SK-N-SH (cell line): ENCODE measurements at regions not wholly inside any gene's neighbourhood (a gene's known extent, or its start where the extent isn't known, plus 50 kb on each side); places are given as distances from the start of the nearest gene placed in this dataset.

Experiments
- CTCF ChIA-PET: fragments of 300-600, 350-600 bp; formaldehyde crosslinking; extraction: SDS; loops from one replicate; lab custom pipeline; 2021; lab: Yijun Ruan, JAX
- POLR2A ChIA-PET: fragments of 350-600 bp; sonication (Branson Sonifier 250); formaldehyde crosslinking; extraction: SDS; loops from one replicate; lab custom pipeline; 2020; ENCODE audit warnings: antibody characterized with exemption, inconsistent platforms; lab: Yijun Ruan, JAX
- DNase-seq: peaks from one replicate; pipeline ENCODE4 v3.0.0; 2012
- H2AFZ ChIP-seq: fragments of 200-600 bp; sonication (generic); 2 replicates; pipeline ENCODE4 v1.8.1; 2016; ENCODE audit warnings: antibody characterized with exemption, mild to moderate bottlenecking, low read depth
- H3F3A ChIP-seq: fragments of 200-600 bp; sonication (generic); replicated peaks from 2 replicates; pipeline ENCODE3; 2016; ENCODE audit warnings: antibody characterized with exemption, mild to moderate bottlenecking; ENCODE audit not compliant: insufficient read depth
- H3K27ac ChIP-seq, 2 experiments: fragments of 200-500 bp in 1 of 2; fragments of 200-600 bp in 1 of 2; sonication (Bioruptor generic) in 1 of 2; sonication (generic), shearing (Covaris generic) in 1 of 2; 2 replicates each; pipeline versions ENCODE4 v1.5.1 to v1.6.1; 2014 to 2016; ENCODE audit warnings: low read depth in 2 of 2, inconsistent platforms in 1 of 2, low read length in 1 of 2, mild to moderate bottlenecking in 1 of 2, mixed read lengths in 1 of 2
- H3K27me3 ChIP-seq: fragments of 200-600 bp; sonication (generic), shearing (Covaris generic); 2 replicates; pipeline ENCODE4 v1.6.1; 2016; ENCODE audit warnings: mixed run types; ENCODE audit not compliant: insufficient read depth
- H3K36me3 ChIP-seq, 2 experiments: fragments of 200-500 bp in 1 of 2; fragments of 200-600 bp in 1 of 2; sonication (Bioruptor generic) in 1 of 2; sonication (generic) in 1 of 2; replicated peaks in 1 of 2; 2 replicates each; pipeline versions ENCODE3 to v1.5.1; 2014 to 2016; ENCODE audit warnings: low read length in 1 of 2, mild to moderate bottlenecking in 1 of 2; ENCODE audit not compliant: insufficient read depth in 2 of 2, control insufficient read depth in 1 of 2
- H3K4me1 ChIP-seq, 2 experiments: fragments of 200-500 bp in 1 of 2; fragments of 200-600 bp in 1 of 2; sonication (Bioruptor generic) in 1 of 2; sonication (generic), shearing (Covaris generic) in 1 of 2; 2 replicates each; pipeline versions ENCODE4 v1.5.1 to v1.6.1; 2014 to 2016; ENCODE audit warnings: low read depth in 1 of 2, low read length in 1 of 2, mixed run types in 1 of 2; ENCODE audit not compliant: insufficient read depth in 2 of 2, control insufficient read depth in 1 of 2
- H3K4me2 ChIP-seq: fragments of 200-600 bp; sonication (generic), shearing (Covaris generic); 2 replicates; pipeline ENCODE4 v1.6.1; 2017; ENCODE audit warnings: mixed run types
- H3K4me3 ChIP-seq, 2 experiments: fragments of 200-500 bp in 1 of 2; fragments of 200-600 bp in 1 of 2; sonication (Bioruptor generic) in 1 of 2; sonication (generic), shearing (Covaris generic) in 1 of 2; 2 replicates each; pipeline versions ENCODE4 v1.5.1 to v1.8.1; 2014 to 2016; ENCODE audit warnings: low read depth in 2 of 2, inconsistent platforms in 1 of 2, low read length in 1 of 2, mild to moderate bottlenecking in 1 of 2, mixed read lengths in 1 of 2, moderate library complexity in 1 of 2
- H3K79me2 ChIP-seq: fragments of 200-600 bp; sonication (generic); 2 replicates; pipeline ENCODE4 v1.8.1; 2017; ENCODE audit warnings: mild to moderate bottlenecking; ENCODE audit not compliant: insufficient read depth
- H3K9ac ChIP-seq: fragments of 200-600 bp; sonication (generic); 2 replicates; pipeline ENCODE4 v1.6.1; 2017; ENCODE audit warnings: mixed run types
- H3K9me2 ChIP-seq: fragments of 200-600 bp; sonication (generic); 2 replicates; pipeline ENCODE4 v1.6.1; 2017; ENCODE audit warnings: mixed run types
- H3K9me3 ChIP-seq: fragments of 200-600 bp; sonication (generic); 2 replicates; pipeline ENCODE4 v1.6.1; 2017; ENCODE audit warnings: mixed run types, mild to moderate bottlenecking, moderate library complexity
- H4K20me1 ChIP-seq: fragments of 200-600 bp; sonication (generic); 2 replicates; pipeline ENCODE4 v1.6.1; 2017; ENCODE audit warnings: mild to moderate bottlenecking, mixed run types; ENCODE audit not compliant: insufficient read depth
- CHD2 ChIP-seq: fragments of 150-350 bp; IDR thresholded peaks from 2 replicates; pipeline ENCODE4 v1.6.1; 2018; ENCODE audit warnings: low read length; ENCODE audit not compliant: partially characterized antibody
- ELF1 ChIP-seq: IDR thresholded peaks from 2 replicates; pipeline ENCODE4 v1.4.0; 2012
- EP300 ChIP-seq, 2 experiments: IDR thresholded peaks; 2 replicates each; pipeline versions ENCODE4 v1.4.0 to v1.6.1; 2012; ENCODE audit warnings: borderline replicate concordance in 1 of 2, low read depth in 1 of 2, low read length in 1 of 2
- FOXM1 ChIP-seq: IDR thresholded peaks from 2 replicates; pipeline ENCODE4 v1.4.0; 2012; ENCODE audit warnings: low read depth, mild to moderate bottlenecking
- GABPA ChIP-seq: IDR thresholded peaks from 2 replicates; pipeline ENCODE4 v1.4.0; 2012; ENCODE audit warnings: low read depth, mild to moderate bottlenecking
- GATA2 ChIP-seq: sonication (generic); formaldehyde crosslinking; IDR thresholded peaks from 2 replicates; pipeline ENCODE4 v1.5.0; 2020; ENCODE audit warnings: mild to moderate bottlenecking, missing genetic modification reagents
- JUND ChIP-seq: IDR thresholded peaks from 2 replicates; pipeline ENCODE4 v1.4.0; 2012
- MEF2A ChIP-seq: IDR thresholded peaks from 2 replicates; pipeline ENCODE4 v1.4.0; 2012; ENCODE audit warnings: low read depth, borderline replicate concordance
- MXI1 ChIP-seq: IDR thresholded peaks from 2 replicates; pipeline ENCODE4 v1.6.1; 2012; ENCODE audit warnings: mild to moderate bottlenecking, low read depth, low read length, improper control_type of control experiment
- NFIC ChIP-seq: IDR thresholded peaks from 2 replicates; pipeline ENCODE4 v1.4.0; 2012; ENCODE audit warnings: borderline replicate concordance
- NRF1 ChIP-seq: IDR thresholded peaks from 2 replicates; pipeline ENCODE4 v1.6.1; 2012; ENCODE audit warnings: low read depth, mild to moderate bottlenecking, low read length
- PBX3 ChIP-seq: IDR thresholded peaks from 2 replicates; pipeline ENCODE4; 2012
- POLR2AphosphoS5 ChIP-seq: IDR thresholded peaks from 2 replicates; pipeline ENCODE4 v1.6.1; 2012; ENCODE audit warnings: low read depth, low read length
- RCOR1 ChIP-seq: fragments of 150-350 bp; IDR thresholded peaks from 2 replicates; pipeline ENCODE4 v1.6.1; 2017; ENCODE audit warnings: antibody characterized with exemption, low read length
- REST ChIP-seq: IDR thresholded peaks from 2 replicates; pipeline ENCODE4 v1.6.1; 2012; ENCODE audit warnings: mild to moderate bottlenecking, low read depth, low read length, moderate library complexity
- RXRA ChIP-seq: IDR thresholded peaks from 2 replicates; pipeline ENCODE4 v1.4.0; 2012; ENCODE audit warnings: low read depth, mild to moderate bottlenecking, borderline replicate concordance
- SIN3A ChIP-seq: IDR thresholded peaks from 2 replicates; pipeline ENCODE4 v1.6.1; 2012; ENCODE audit warnings: low read depth, mild to moderate bottlenecking, low read length, moderate library complexity, borderline replicate concordance
- SMC3 ChIP-seq: IDR thresholded peaks from 2 replicates; pipeline ENCODE4 v1.6.1; 2012; ENCODE audit warnings: low read depth, low read length, improper control_type of control experiment
- TAF1 ChIP-seq: IDR thresholded peaks from 2 replicates; pipeline ENCODE4 v1.6.1; 2012; ENCODE audit warnings: low read depth, mild to moderate bottlenecking, low read length, moderate library complexity, borderline replicate concordance
- TCF12 ChIP-seq: IDR thresholded peaks from 2 replicates; pipeline ENCODE4 v1.4.0; 2012
- USF1 ChIP-seq: IDR thresholded peaks from 2 replicates; pipeline ENCODE4 v1.4.0; 2012; ENCODE audit warnings: low read depth, borderline replicate concordance
- USF2 ChIP-seq: fragments of 150-350 bp; IDR thresholded peaks from 2 replicates; pipeline ENCODE4 v1.6.1; 2017; ENCODE audit warnings: antibody characterized with exemption, low read length, low read depth, borderline replicate concordance
- ZBTB33 ChIP-seq: IDR thresholded peaks from 2 replicates; pipeline ENCODE4 v1.4.0; 2012; ENCODE audit warnings: low read depth, borderline replicate concordance
- WGBS: methylation state at CpG from one replicate; pipeline ENCODE4 v1.1.6; 2017; ENCODE audit warnings: low lambda C conversion rate; 5-methylcytosine and 5-hydroxymethylcytosine counted together

GRCh38 chr9:121557581-121558447 is 58.2 kb upstream of the GGTA1 start:
- Histone ChIP-seq H3K27me3 (no peaks in the 10 kb centered on the region), H3K9ac (peak overlapping the region; percentile 57; the same call in 1 of the 2 replicates), H3K27ac (peak overlapping the region; percentile 70 to 86), H3K4me2 (peak overlapping the region; percentile 69), H3F3A (peaks cover 19% of the 10 kb centered on the region), H3K36me3 (no peaks in the 10 kb centered on the region), H3K4me3 (0 out of 4 replicates have a peak overlapping the region, but pooled peaks of 1 of the 2 experiments have one; percentile 17), H2AFZ (peak overlapping the region; percentile 66), H3K9me3 (no peaks in the 10 kb centered on the region), H3K9me2 (no peaks in the 10 kb centered on the region), H4K20me1 (no peaks in the 10 kb centered on the region), H3K79me2 (no peaks in the 10 kb centered on the region), H3K4me1 (peaks cover 17 to 23% of the 10 kb centered on the region in 2 experiments; a peak in 3 of 4 replicates)
- POLR2A ChIA-PET = interaction anchor here (0.7 kb wide), 1 partner anchor 10 kb away, joined by 3 read pairs; no protein-coding TSS in a partner anchor
- 24% methylated on average over 2 of the region's 15 CpGs for WGBS
- CTCF ChIA-PET = interaction anchor here (0.6 to 1.8 kb wide), 6 partner anchors 8 to 79 kb away, joined by 3 to 12 read pairs (median 3); no protein-coding TSS in a partner anchor
- no peak for DNase-seq
- TF ChIP-seq PBX3 (peak; percentile 65), GABPA (0 out of 2 replicates have a peak, but pooled peaks have one; percentile 41), USF1 (0 out of 2 replicates have a peak, but pooled peaks have one; percentile 29), FOXM1 (no peak), NRF1 (no peak), RCOR1 (no peak), POLR2AphosphoS5 (no peak; the same call in 1 of the 2 replicates), RXRA (peak; percentile 54; the same call in 1 of the 2 replicates), MXI1 (no peak), JUND (no peak), ELF1 (peak; percentile 32; the same call in 1 of the 2 replicates), GATA2 (no peak), SMC3 (no peak), EP300 (IDR thresholded peaks at IDR 0.05; ENCODE audit: borderline replicate concordance in 1 of 2, low read depth in 1 of 2, low read length in 1 of 2) (0 out of 4 replicates have a peak, but pooled peaks of 1 of the 2 experiments have one; percentile 34), MEF2A (peak; percentile 52; the same call in 1 of the 2 replicates), TCF12 (peak; percentile 74), CHD2 (peak; percentile 22), REST (0 out of 2 replicates have a peak, but pooled peaks have one; percentile 22), SIN3A (peak; percentile 57; the same call in 1 of the 2 replicates), NFIC (peak; percentile 69), ZBTB33 (0 out of 2 replicates have a peak, but pooled peaks have one; percentile 34), TAF1 (no peak), USF2 (no peak)
